ENCODE measurements at regions not wholly inside any gene's neighbourhood (a gene's known extent, or its start where the extent isn't known, plus 50 kb on each side); places are given as distances from the start of the nearest gene placed in this dataset.
"Not testable (repeated sequence)": the region's sequence is repeated elsewhere in the genome, so short reads cannot be mapped to it uniquely, and the experiment has no call there.

DNA sequence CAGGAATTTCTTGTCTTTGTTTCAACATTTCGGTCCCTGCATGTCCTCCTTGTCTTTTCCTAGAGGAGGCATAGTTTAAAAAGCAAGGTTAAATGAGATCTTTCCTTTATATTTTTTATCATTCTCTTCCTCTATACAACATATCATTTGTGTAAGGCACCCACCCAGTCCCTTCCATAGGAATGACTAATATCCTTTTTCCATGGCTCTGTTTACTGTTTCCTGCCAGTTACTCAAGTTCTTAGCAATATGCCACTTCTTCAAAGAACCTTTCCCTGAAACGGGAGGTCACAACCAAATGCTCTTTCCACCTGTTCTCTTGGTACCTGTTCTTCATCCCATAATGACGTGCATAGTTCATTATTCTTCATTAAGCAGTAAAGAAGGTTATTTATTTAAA is 1237.1 kb upstream of the GOT2 start:
- intact Hi-C loops (cut with DNase I): no loop called here
- WGBS, 2 donors: 68 to 76% methylated on average over 3 of the region's 3 CpGs
- H3K27me3 ChIP-seq: no peaks in the 10 kb centered on the region

DNA sequence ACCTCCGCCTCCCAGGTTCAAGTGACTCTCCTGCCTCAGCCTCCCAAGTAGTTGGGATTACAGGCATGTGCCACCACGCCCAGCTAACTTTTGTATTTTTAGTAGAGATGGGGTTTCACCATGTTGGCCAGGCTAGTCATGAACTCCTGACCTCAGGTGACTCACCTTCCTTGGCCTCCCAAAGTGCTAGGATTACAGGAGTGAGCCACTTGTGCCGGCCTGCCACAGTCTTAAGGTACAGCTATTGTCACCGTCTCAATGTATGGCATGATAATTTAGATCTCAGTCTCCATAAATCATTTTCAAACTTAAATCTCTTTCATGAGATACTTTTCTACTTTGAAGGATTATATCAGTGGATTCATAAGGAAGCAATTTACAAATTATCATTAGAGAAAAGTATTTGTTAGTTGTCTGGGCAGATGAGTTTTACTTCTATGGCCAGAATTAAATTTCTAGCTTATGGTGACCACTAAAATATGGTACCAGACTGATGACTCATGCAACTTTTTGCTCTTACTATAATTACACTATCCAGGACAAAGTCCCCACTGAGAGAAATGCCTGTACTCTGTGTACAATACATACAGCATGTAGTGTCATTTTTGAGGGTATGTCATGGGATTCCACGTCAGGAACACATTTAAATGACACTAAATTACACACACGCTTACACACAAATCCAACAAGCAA is 1230.3 kb upstream of the GOT2 start:
- no peak overlapping the region for H3K27ac ChIP-seq
- H3K27me3 ChIP-seq: no peaks in the 10 kb centered on the region
- no peak overlapping the region for H3K4me3 ChIP-seq
- TF ChIP-seq POLR2AphosphoS5 (IDR thresholded peaks at IDR 0.05) (no peak), EP300 (IDR thresholded peaks at IDR 0.05) (no peak), POLR2A (IDR thresholded peaks at IDR 0.05) (no peak)
- TF ChIP-seq, protein P1, sequence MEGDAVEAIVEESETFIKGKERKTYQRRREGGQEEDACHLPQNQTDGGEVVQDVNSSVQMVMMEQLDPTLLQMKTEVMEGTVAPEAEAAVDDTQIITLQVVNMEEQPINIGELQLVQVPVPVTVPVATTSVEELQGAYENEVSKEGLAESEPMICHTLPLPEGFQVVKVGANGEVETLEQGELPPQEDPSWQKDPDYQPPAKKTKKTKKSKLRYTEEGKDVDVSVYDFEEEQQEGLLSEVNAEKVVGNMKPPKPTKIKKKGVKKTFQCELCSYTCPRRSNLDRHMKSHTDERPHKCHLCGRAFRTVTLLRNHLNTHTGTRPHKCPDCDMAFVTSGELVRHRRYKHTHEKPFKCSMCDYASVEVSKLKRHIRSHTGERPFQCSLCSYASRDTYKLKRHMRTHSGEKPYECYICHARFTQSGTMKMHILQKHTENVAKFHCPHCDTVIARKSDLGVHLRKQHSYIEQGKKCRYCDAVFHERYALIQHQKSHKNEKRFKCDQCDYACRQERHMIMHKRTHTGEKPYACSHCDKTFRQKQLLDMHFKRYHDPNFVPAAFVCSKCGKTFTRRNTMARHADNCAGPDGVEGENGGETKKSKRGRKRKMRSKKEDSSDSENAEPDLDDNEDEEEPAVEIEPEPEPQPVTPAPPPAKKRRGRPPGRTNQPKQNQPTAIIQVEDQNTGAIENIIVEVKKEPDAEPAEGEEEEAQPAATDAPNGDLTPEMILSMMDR (IDR thresholded peaks at IDR 0.05): no peak
- no peak for DNase-seq
- peaks cover 0 to 2% (median 0%) of the 10 kb centered on the region in 4 donors for H3K9me3 ChIP-seq
- intact Hi-C loops (cut with DNase I): no loop called here
- H3K4me1 ChIP-seq: no peaks in the 10 kb centered on the region
- H3K36me3 ChIP-seq: no peaks in the 10 kb centered on the region
- 84 to 89% methylated on average over 6 of the region's 6 CpGs for WGBS, 2 donors

More for the DNA sequence above, 1237.1 kb upstream of the GOT2 start:
- Histone ChIP-seq H3K4me3 (no peak overlapping the region), H3K4me1 (no peaks in the 10 kb centered on the region), H3K36me3 (no peaks in the 10 kb centered on the region), H3K27ac (no peak overlapping the region), H3K9me3 (peaks cover 0 to 2% (median 0%) of the 10 kb centered on the region in 4 donors)
- DNase-seq: no peak
- TF ChIP-seq POLR2AphosphoS5 (IDR thresholded peaks at IDR 0.05): no peak
- TF ChIP-seq EP300 (IDR thresholded peaks at IDR 0.05): no peak
- TF ChIP-seq, protein P1 (IDR thresholded peaks at IDR 0.05): no peak
- no peak for TF ChIP-seq POLR2A (IDR thresholded peaks at IDR 0.05)

DNA sequence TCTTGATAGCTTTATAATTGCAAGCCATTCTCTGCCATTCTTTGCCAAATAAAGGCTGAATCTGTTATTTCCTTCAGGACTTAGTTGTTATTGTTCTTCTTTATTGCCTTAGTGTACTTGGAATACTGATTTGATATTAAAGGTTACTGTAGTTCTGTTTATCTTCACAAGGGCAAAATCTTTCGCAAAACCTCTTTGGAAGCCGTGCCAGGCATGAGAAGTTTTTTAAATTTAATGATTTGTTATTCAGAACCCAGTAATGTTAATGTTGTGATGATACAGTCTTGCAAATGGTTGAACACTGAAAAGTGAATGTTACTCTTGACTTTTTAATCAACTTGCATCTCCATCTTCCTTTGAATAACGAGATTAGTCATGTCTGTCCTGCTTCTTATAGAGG is 1225.2 kb upstream of the GOT2 start:
- no peak overlapping the region for H3K4me3 ChIP-seq
- WGBS, 2 donors: 72 to 74% methylated on average over 3 of the region's 3 CpGs
- H3K4me1 ChIP-seq: no peaks in the 10 kb centered on the region
- intact Hi-C loops (cut with DNase I): no loop called here
- TF ChIP-seq EP300 (IDR thresholded peaks at IDR 0.05) (no peak), POLR2A (IDR thresholded peaks at IDR 0.05) (no peak), POLR2AphosphoS5 (IDR thresholded peaks at IDR 0.05) (no peak)
- TF ChIP-seq, protein P1 (IDR thresholded peaks at IDR 0.05): no peak
- no peaks in the 10 kb centered on the region for H3K27me3 ChIP-seq
- no peak overlapping the region for H3K27ac ChIP-seq
- H3K9me3 ChIP-seq: no peaks in the 10 kb centered on the region
- DNase-seq: no peak
- H3K36me3 ChIP-seq: no peaks in the 10 kb centered on the region

DNA sequence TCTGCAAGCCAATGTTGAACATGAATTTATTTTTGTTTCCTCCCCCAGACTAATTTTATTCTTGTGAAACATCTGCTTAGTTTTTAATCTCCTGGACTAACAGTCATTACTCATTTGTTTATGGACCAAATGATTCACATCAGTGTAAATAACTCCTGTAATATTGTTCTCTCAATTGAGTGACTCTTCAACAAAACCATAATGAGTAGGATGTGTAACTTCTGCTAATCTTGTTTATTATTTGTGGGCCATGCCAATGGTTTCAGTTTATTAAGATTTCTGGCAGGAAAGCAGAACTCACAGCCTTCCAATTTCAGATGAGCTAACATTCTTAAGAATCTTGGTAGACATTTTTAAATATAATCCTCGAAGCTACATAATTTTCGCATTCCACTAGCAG is 1216.3 kb upstream of the GOT2 start:
- no peaks in the 10 kb centered on the region for H3K36me3 ChIP-seq
- H3K4me3 ChIP-seq: no peak overlapping the region
- no peaks in the 10 kb centered on the region for H3K4me1 ChIP-seq
- H3K27ac ChIP-seq: no peak overlapping the region
- DNase-seq: no peak
- intact Hi-C loops (cut with DNase I): no loop called here
- 85 to 88% methylated on average over 2 of the region's 2 CpGs for WGBS, 2 donors
- TF ChIP-seq EP300 (IDR thresholded peaks at IDR 0.05): no peak
- TF ChIP-seq, protein P1 (IDR thresholded peaks at IDR 0.05): no peak
- no peak for TF ChIP-seq POLR2A (IDR thresholded peaks at IDR 0.05)
- TF ChIP-seq POLR2AphosphoS5 (IDR thresholded peaks at IDR 0.05): no peak
- H3K27me3 ChIP-seq: no peaks in the 10 kb centered on the region
- no peaks in the 10 kb centered on the region for H3K9me3 ChIP-seq

DNA sequence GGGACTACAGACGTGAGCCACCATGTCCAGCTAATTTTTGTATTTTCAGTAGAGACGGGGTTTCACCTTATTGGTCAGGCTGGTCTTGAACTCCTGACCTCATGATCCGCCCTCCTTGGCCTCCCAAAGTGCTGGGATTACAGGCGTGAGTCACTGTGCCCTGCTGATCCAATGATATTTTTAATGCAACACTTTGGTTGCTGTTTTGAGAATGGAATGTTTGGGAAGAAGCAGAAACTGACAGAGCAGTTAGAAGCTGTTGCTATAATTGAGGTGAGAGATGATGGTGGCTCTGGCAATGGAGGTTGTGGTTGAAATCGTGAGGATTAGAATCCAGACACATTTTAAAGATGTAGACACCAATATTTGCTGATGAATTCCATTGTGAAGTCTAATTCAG is 1209.9 kb upstream of the GOT2 start:
- H3K9me3 ChIP-seq; DNase-seq; intact Hi-C loops (cut with DNase I); H3K27me3 ChIP-seq; H3K4me1 ChIP-seq; H3K36me3 ChIP-seq; H3K27ac ChIP-seq; H3K4me3 ChIP-seq: not testable (repeated sequence)
- 67 to 77% methylated on average over 5 of the region's 5 CpGs for WGBS, 2 donors
